AG09309 (cell line): ENCODE measurements at regions not wholly inside any gene's neighbourhood (a gene's known extent, or its start where the extent isn't known, plus 50 kb on each side); places are given as distances from the start of the nearest gene placed in this dataset.

Experiments
- DNase-seq: peaks from one replicate; pipeline ENCODE4 v3.0.0-alpha.2; 2010; ENCODE audit warnings: low read depth
- H3K4me3 ChIP-seq: 2 replicates; pipeline ENCODE4 v1.5.1; 2011; ENCODE audit warnings: mild to moderate bottlenecking, low read depth, low read length, moderate library complexity; ENCODE audit not compliant: control insufficient read depth
- CTCF ChIP-seq: IDR thresholded peaks from 2 replicates; pipeline ENCODE4 v1.5.1; 2011; ENCODE audit warnings: mild to moderate bottlenecking, low read depth, low read length, inconsistent platforms; ENCODE audit not compliant: insufficient read depth, control insufficient read depth; ENCODE audit errors: missing control alignments

GRCh38 chr18:40412410-40412809 is 1542.6 kb upstream of the PIK3C3 start:
- H3K4me3 ChIP-seq, result no peak overlapping the region
- no peak for DNase-seq
- TF ChIP-seq CTCF, result no peak

GRCh38 chr18:40407909-40408308 is 1547.1 kb upstream of the PIK3C3 start:
- no peak for DNase-seq
- no peak for TF ChIP-seq CTCF
- H3K4me3 ChIP-seq, result no peak overlapping the region

DNA sequence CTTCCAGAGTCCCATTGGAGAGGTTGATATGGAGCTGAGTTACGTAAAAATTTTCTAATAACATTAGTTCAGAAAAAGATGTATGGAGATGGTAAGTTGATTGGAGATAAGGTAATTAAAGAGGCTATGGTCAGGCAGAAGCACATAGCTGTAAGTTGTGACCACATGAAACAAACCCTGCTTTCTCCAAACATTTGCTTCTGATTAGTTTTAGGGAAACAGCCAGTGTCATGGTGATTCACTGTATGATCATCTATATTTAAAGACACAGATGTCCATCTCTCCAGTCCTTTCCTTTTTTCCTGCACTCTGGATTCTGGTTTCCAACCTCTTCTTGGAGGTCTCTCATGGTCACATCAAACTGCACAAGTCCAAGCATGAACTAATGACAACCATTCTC is 1550.8 kb upstream of the PIK3C3 start:
- H3K4me3 ChIP-seq, result no peak overlapping the region
- no peak for TF ChIP-seq CTCF
- no peak for DNase-seq

GRCh38 chr18:40402052-40402451 is 1553.0 kb upstream of the PIK3C3 start:
- H3K4me3 ChIP-seq, result no peak overlapping the region
- no peak for DNase-seq
- TF ChIP-seq CTCF, result no peak

DNA sequence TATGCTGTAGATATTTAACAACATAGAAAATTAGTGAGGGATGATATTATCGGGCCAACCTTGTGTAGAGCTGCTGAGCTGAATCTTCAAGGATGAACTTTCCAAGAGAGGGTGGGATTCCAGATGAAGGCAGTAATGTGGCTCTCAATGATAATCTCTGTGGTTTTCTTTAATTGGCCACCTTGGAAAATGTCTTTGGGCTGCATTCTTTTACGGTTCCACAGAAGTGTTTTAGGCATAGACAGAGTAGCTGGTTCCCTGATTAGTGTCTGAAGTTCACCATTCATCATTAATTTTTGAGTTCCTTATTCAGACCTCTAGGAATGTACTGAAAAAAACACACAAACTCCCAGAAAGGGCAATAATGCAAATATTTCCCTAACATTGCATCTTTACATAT is 1566.9 kb upstream of the PIK3C3 start:
- no peak overlapping the region for H3K4me3 ChIP-seq
- no peak for TF ChIP-seq CTCF
- no peak for DNase-seq

DNA sequence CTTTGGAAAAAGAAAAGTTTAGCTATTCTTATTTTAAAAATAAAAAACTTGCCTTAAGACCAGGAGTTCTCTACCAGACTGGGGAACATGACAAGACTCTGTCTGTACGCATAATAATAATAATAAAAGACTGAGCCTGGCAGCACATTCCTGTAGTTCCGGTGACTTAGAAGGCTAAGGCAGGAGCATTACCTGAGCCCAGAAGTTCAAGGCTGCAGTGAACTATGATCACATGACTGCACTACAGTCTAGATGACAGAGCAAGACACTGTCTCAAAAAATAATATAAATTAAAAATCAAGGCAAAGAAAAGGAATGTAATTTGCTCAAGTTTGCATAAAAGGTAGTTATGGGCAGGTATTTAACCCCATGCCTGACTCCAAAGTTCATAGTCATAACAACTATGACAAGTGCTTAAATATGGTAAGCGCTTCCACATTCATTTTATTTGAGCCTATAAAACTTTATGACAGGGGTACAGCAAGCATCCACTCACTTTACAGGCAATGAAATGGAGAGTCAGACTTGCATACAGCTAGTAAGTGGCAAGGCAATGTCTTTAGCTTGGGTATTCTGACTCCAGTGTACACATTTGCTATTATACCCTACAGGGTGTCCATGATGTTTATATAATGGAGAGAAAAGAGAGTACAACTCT is 1567.8 kb upstream of the PIK3C3 start:
- no peak for DNase-seq
- no peak for TF ChIP-seq CTCF
- no peak overlapping the region for H3K4me3 ChIP-seq

- no peak for DNase-seq
These were observed 1572.8 kb upstream of the PIK3C3 start for GRCh38 chr18:40382197-40382596.

More at GRCh38 chr18:40382197-40382596, 1572.8 kb upstream of the PIK3C3 start:
- H3K4me3 ChIP-seq, result no peak overlapping the region
- no peak for TF ChIP-seq CTCF
